Naive thymus-derived CD8-positive, alpha-beta T cell (primary cell): ENCODE measurements at regions not wholly inside any gene's neighbourhood (a gene's known extent, or its start where the extent isn't known, plus 50 kb on each side); places are given as distances from the start of the nearest gene placed in this dataset.

Experiments used
- ATAC-seq, 2 donors: fragments of 150-1000 bp; cut with Tn5 transposase in 1 of 2; sonication (Bioruptor Pico), chemical (Tn5 transposase) in 1 of 2; 1 replicate in 1 of 2; 2 replicates in 1 of 2; pipeline ENCODE4 v1.10.0; 2021; ENCODE audit warnings: mild to moderate bottlenecking in 2 of 2, moderate library complexity in 2 of 2
- POLR2A ChIA-PET: fragments of 350-600 bp; sonication (Branson Sonifier 250); formaldehyde crosslinking; loops from one replicate; lab custom pipeline; 2021; ENCODE audit warnings: antibody characterized with exemption; lab: Charles Lee
- DNase-seq, 10 donors: peaks; one replicate each; pipeline versions ENCODE4 v3.0.0 to v3.0.0-alpha.2; 2020 to 2022
- H3K27ac Mint-ChIP-seq, 10 donors: one replicate each; pipeline ENCODE4 v1.8.0; 2020 to 2022; ENCODE audit warnings: mild to moderate bottlenecking in 10 of 10, mixed read lengths in 10 of 10, moderate library complexity in 4 of 10, inconsistent platforms in 1 of 10
- H3K27me3 Mint-ChIP-seq, 5 donors: one replicate each; pipeline ENCODE4 v1.8.0; 2021 to 2022; ENCODE audit warnings: mixed read lengths in 5 of 5
- H3K36me3 Mint-ChIP-seq, 3 donors: one replicate each; pipeline ENCODE4 v1.8.0; 2020 to 2022; ENCODE audit warnings: mixed read lengths in 3 of 3, mild to moderate bottlenecking in 2 of 3, inconsistent platforms in 1 of 3
- H3K4me1 Mint-ChIP-seq, 4 donors: one replicate each; pipeline ENCODE4 v1.8.0; 2021 to 2022; ENCODE audit warnings: mixed read lengths in 4 of 4
- H3K4me3 Mint-ChIP-seq, 10 donors: one replicate each; pipeline ENCODE4 v1.8.0; 2020 to 2022; ENCODE audit warnings: mild to moderate bottlenecking in 10 of 10, mixed read lengths in 10 of 10, moderate library complexity in 6 of 10, inconsistent platforms in 1 of 10
- H3K9me3 Mint-ChIP-seq, 9 donors: one replicate each; pipeline ENCODE4 v1.8.0; 2020 to 2022; ENCODE audit warnings: mixed read lengths in 9 of 9, mild to moderate bottlenecking in 3 of 9, inconsistent platforms in 1 of 9, moderate library complexity in 1 of 9

GRCh38 chr4:174144106-174144505 is 139.4 kb downstream of the FBXO8 start:
- no peaks in the 10 kb centered on the region for H3K9me3 Mint-ChIP-seq
- peaks cover 2 to 45% (median 7%) of the 10 kb centered on the region in 5 donors for H3K27me3 Mint-ChIP-seq
- no peak overlapping the region for H3K4me3 Mint-ChIP-seq
- DNase-seq, result no peak
- no peaks in the 10 kb centered on the region for H3K4me1 Mint-ChIP-seq
- no peaks in the 10 kb centered on the region for H3K36me3 Mint-ChIP-seq
- POLR2A ChIA-PET, result no interaction called here
- H3K27ac Mint-ChIP-seq, result no peak overlapping the region
- no peak for ATAC-seq

- Mint-ChIP-seq H3K4me3 (no peak overlapping the region), H3K36me3 (no peaks in the 10 kb centered on the region), H3K9me3 (no peaks in the 10 kb centered on the region), H3K27me3 (peaks cover 2 to 35% (median 9%) of the 10 kb centered on the region in 5 donors), H3K27ac (no peak overlapping the region), H3K4me1 (no peaks in the 10 kb centered on the region)
- DNase-seq (no peak), ATAC-seq (no peak)
- POLR2A ChIA-PET, result no interaction called here
Measured at GRCh38 chr4:174141876-174142275, 141.6 kb downstream of the FBXO8 start.

GRCh38 chr4:174138616-174139015 is 144.9 kb downstream of the FBXO8 start:
- peaks cover 2 to 9% (median 7%) of the 10 kb centered on the region in 5 donors for H3K27me3 Mint-ChIP-seq
- ATAC-seq (no peak), DNase-seq (no peak)
- no peaks in the 10 kb centered on the region for H3K36me3 Mint-ChIP-seq
- H3K27ac Mint-ChIP-seq, result no peak overlapping the region
- no peak overlapping the region for H3K4me3 Mint-ChIP-seq
- peaks cover 0 to 1% (median 0%) of the 10 kb centered on the region in 4 donors for H3K4me1 Mint-ChIP-seq
- POLR2A ChIA-PET, result no interaction called here
- H3K9me3 Mint-ChIP-seq, result no peaks in the 10 kb centered on the region

GRCh38 chr4:174137698-174138097 is 145.8 kb downstream of the FBXO8 start:
- no peak overlapping the region for H3K27ac Mint-ChIP-seq
- no peak overlapping the region for H3K4me3 Mint-ChIP-seq

GRCh38 chr4:174135936-174136406 is 147.5 kb downstream of the FBXO8 start:
- ATAC-seq (no peak), DNase-seq (no peak)
- H3K27ac Mint-ChIP-seq, result no peak overlapping the region
- no peaks in the 10 kb centered on the region for H3K9me3 Mint-ChIP-seq
- POLR2A ChIA-PET, result no interaction called here
- H3K4me3 Mint-ChIP-seq, result no peak overlapping the region
- H3K4me1 Mint-ChIP-seq, result peaks cover 0 to 1% (median 0%) of the 10 kb centered on the region in 4 donors
- no peaks in the 10 kb centered on the region for H3K36me3 Mint-ChIP-seq
- H3K27me3 Mint-ChIP-seq, result peaks cover 2 to 9% (median 7%) of the 10 kb centered on the region in 5 donors

More at GRCh38 chr4:174137698-174138097, 145.8 kb downstream of the FBXO8 start:
- Mint-ChIP-seq H3K4me1 (peaks cover 0 to 1% (median 0%) of the 10 kb centered on the region in 4 donors), H3K36me3 (no peaks in the 10 kb centered on the region), H3K9me3 (no peaks in the 10 kb centered on the region), H3K27me3 (peaks cover 2 to 9% (median 7%) of the 10 kb centered on the region in 5 donors)
- ATAC-seq, result no peak
- DNase-seq, result no peak
- POLR2A ChIA-PET, result no interaction called here

- Mint-ChIP-seq H3K4me3 (no peak overlapping the region), H3K36me3 (no peaks in the 10 kb centered on the region), H3K27ac (no peak overlapping the region), H3K9me3 (no peaks in the 10 kb centered on the region), H3K4me1 (peaks cover 0 to 1% (median 0%) of the 10 kb centered on the region in 4 donors), H3K27me3 (peaks cover 2 to 9% (median 7%) of the 10 kb centered on the region in 5 donors)
- ATAC-seq (no peak), DNase-seq (no peak)
- POLR2A ChIA-PET, result no interaction called here
Measured at GRCh38 chr4:174135530-174135929, 147.9 kb downstream of the FBXO8 start.

GRCh38 chr4:174134361-174134760 is 149.1 kb downstream of the FBXO8 start:
- POLR2A ChIA-PET, result no interaction called here
- ATAC-seq (no peak), DNase-seq (no peak)
- Mint-ChIP-seq H3K4me3 (no peak overlapping the region), H3K4me1 (peaks cover 0 to 1% (median 0%) of the 10 kb centered on the region in 4 donors), H3K27me3 (peaks cover 4 to 14% (median 7%) of the 10 kb centered on the region in 5 donors), H3K27ac (no peak overlapping the region), H3K36me3 (no peaks in the 10 kb centered on the region), H3K9me3 (peaks cover 0 to 1% (median 0%) of the 10 kb centered on the region in 9 donors)

- Mint-ChIP-seq H3K27me3 (peaks cover 4 to 14% (median 7%) of the 10 kb centered on the region in 5 donors), H3K27ac (no peak overlapping the region), H3K4me1 (peaks cover 0 to 1% (median 0%) of the 10 kb centered on the region in 4 donors), H3K36me3 (no peaks in the 10 kb centered on the region), H3K9me3 (peaks cover 0 to 1% (median 0%) of the 10 kb centered on the region in 9 donors), H3K4me3 (no peak overlapping the region)
- POLR2A ChIA-PET, result no interaction called here
- DNase-seq (no peak), ATAC-seq (no peak)
Measured at GRCh38 chr4:174133551-174133950, 149.9 kb downstream of the FBXO8 start.

- POLR2A ChIA-PET, result no interaction called here
- Mint-ChIP-seq H3K36me3 (no peaks in the 10 kb centered on the region), H3K9me3 (peaks cover 0 to 1% (median 0%) of the 10 kb centered on the region in 9 donors), H3K27me3 (peaks cover 4 to 14% (median 7%) of the 10 kb centered on the region in 5 donors), H3K4me3 (no peak overlapping the region), H3K4me1 (peaks cover 0 to 1% (median 0%) of the 10 kb centered on the region in 4 donors), H3K27ac (no peak overlapping the region)
- ATAC-seq (no peak), DNase-seq (no peak)
Measured at GRCh38 chr4:174131901-174132300, 151.6 kb downstream of the FBXO8 start.

- ATAC-seq (no peak), DNase-seq (no peak)
- Mint-ChIP-seq H3K27me3 (peaks cover 30 to 54% (median 33%) of the 10 kb centered on the region in 5 donors), H3K9me3 (no peaks in the 10 kb centered on the region), H3K36me3 (no peaks in the 10 kb centered on the region), H3K4me1 (peaks cover 0 to 7% (median 2%) of the 10 kb centered on the region in 4 donors), H3K27ac (no peak overlapping the region), H3K4me3 (no peak overlapping the region)
- POLR2A ChIA-PET, result no interaction called here
Measured at GRCh38 chr4:174122705-174123104, 160.8 kb downstream of the FBXO8 start.

- peak overlapping the region in 2 of 10 donors; percentile 11 to 65 for H3K4me3 Mint-ChIP-seq
- no peaks in the 10 kb centered on the region for H3K9me3 Mint-ChIP-seq
- POLR2A ChIA-PET, result no interaction called here
- DNase-seq (peak in 3 of 10 donors; percentile 0 to 8 (median 3)), ATAC-seq (peak in 1 of 2 donors; percentile 23)
- H3K36me3 Mint-ChIP-seq, result no peaks in the 10 kb centered on the region
- H3K27ac Mint-ChIP-seq, result no peak overlapping the region
- peaks cover 28 to 63% (median 39%) of the 10 kb centered on the region in 5 donors for H3K27me3 Mint-ChIP-seq
- peaks cover 0 to 7% (median 2%) of the 10 kb centered on the region in 4 donors for H3K4me1 Mint-ChIP-seq
Measured at GRCh38 chr4:174120446-174121295, 162.8 kb downstream of the FBXO8 start.

- Mint-ChIP-seq H3K27ac (no peak overlapping the region), H3K4me3 (no peak overlapping the region), H3K4me1 (peaks cover 0 to 7% (median 2%) of the 10 kb centered on the region in 4 donors), H3K36me3 (no peaks in the 10 kb centered on the region), H3K9me3 (no peaks in the 10 kb centered on the region), H3K27me3 (peaks cover 30 to 63% (median 34%) of the 10 kb centered on the region in 5 donors)
- DNase-seq (no peak), ATAC-seq (no peak)
- POLR2A ChIA-PET, result no interaction called here
Measured at GRCh38 chr4:174119830-174120229, 163.6 kb downstream of the FBXO8 start.

GRCh38 chr4:174119051-174119450 is 164.4 kb downstream of the FBXO8 start:
- no peak overlapping the region for H3K27ac Mint-ChIP-seq

More at GRCh38 chr4:174119051-174119450, 164.4 kb downstream of the FBXO8 start:
- Mint-ChIP-seq H3K36me3 (no peaks in the 10 kb centered on the region), H3K4me1 (peaks cover 0 to 7% (median 2%) of the 10 kb centered on the region in 4 donors), H3K9me3 (no peaks in the 10 kb centered on the region), H3K4me3 (no peak overlapping the region), H3K27me3 (peaks cover 27 to 63% (median 33%) of the 10 kb centered on the region in 5 donors)
- DNase-seq (no peak), ATAC-seq (no peak)
- POLR2A ChIA-PET, result no interaction called here
